ENCODE measurements at regions not wholly inside any gene's neighbourhood (a gene's known extent, or its start where the extent isn't known, plus 50 kb on each side); places are given as distances from the start of the nearest gene placed in this dataset.

DNA sequence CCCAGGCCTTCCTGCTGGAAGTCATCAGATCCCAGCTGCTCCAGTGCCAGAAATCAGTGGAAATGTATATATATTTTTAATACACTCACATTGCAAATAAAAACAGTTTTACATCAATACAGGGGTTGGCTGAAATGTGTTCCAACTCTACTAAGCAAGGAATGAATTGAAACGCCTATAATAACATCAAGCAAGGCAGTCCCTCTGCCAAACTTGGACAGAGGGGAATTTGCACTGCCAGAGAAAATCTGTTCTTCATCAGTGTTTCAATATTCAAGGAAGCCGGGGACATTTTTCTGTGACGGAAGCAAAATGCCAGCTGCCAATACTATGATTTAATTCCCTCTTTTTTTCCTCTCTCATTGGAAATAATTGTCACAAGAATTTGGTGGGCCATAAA is 335.3 kb downstream of the TNS1 start:
- TF ChIP-seq, protein P1, sequence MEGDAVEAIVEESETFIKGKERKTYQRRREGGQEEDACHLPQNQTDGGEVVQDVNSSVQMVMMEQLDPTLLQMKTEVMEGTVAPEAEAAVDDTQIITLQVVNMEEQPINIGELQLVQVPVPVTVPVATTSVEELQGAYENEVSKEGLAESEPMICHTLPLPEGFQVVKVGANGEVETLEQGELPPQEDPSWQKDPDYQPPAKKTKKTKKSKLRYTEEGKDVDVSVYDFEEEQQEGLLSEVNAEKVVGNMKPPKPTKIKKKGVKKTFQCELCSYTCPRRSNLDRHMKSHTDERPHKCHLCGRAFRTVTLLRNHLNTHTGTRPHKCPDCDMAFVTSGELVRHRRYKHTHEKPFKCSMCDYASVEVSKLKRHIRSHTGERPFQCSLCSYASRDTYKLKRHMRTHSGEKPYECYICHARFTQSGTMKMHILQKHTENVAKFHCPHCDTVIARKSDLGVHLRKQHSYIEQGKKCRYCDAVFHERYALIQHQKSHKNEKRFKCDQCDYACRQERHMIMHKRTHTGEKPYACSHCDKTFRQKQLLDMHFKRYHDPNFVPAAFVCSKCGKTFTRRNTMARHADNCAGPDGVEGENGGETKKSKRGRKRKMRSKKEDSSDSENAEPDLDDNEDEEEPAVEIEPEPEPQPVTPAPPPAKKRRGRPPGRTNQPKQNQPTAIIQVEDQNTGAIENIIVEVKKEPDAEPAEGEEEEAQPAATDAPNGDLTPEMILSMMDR (IDR thresholded peaks at IDR 0.05; ENCODE audit: low read depth, low read length, poor library complexity, severe bottlenecking) = no peak
- TF ChIP-seq EZH2phosphoT487 (IDR thresholded peaks at IDR 0.05; ENCODE audit: borderline replicate concordance, low read length) = no peak

Data from DOHH2 (cell line).